ENCODE measurements at regions not wholly inside any gene's neighbourhood (a gene's known extent, or its start where the extent isn't known, plus 50 kb on each side); places are given as distances from the start of the nearest gene placed in this dataset.

GRCh38 chr3:70800951-70801350 lies 488.5 kb upstream of the MDFIC2 start:
- H3K4me1 ChIP-seq (ENCODE audit: control insufficient read depth, insufficient read depth, low read length): no peaks in the 10 kb centered on the region
- no peak overlapping the region for H3K27ac ChIP-seq (ENCODE audit: low read depth, low read length)
- no peak overlapping the region for H3K4me3 ChIP-seq (ENCODE audit: low read depth, low read length)
- no peaks in the 10 kb centered on the region for H3K27me3 ChIP-seq (ENCODE audit: control insufficient read depth, insufficient read depth, low read length)
- H3K9me3 ChIP-seq (ENCODE audit: control insufficient read depth, insufficient read depth, low read length): no peaks in the 10 kb centered on the region
- H3K36me3 ChIP-seq (ENCODE audit: control insufficient read depth, insufficient read depth, low read length): no peaks in the 10 kb centered on the region
- no peak overlapping the region for H3K9ac ChIP-seq (ENCODE audit: low read depth, low read length)

DNA sequence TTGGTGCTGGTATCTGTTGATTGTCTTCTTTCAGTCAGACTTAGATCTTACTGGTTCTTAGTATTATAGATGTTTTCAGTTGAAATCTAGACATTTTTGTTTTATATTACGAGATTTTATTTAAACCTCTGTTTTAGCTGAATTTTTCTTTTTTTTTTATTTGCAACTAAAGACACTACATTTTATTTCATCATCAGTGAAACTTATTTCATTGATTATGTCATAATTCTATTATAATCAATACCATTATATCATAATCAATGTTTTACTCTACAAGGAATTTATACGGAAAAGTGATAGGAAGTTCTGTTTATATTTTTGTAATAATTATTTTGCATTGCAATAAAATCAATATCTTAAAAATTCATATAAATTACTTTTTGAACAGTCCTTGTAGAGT lies 477.4 kb upstream of the MDFIC2 start:
- Histone ChIP-seq H3K27me3 (ENCODE audit: control insufficient read depth, insufficient read depth, low read length) (no peaks in the 10 kb centered on the region), H3K9me3 (ENCODE audit: control insufficient read depth, insufficient read depth, low read length) (no peaks in the 10 kb centered on the region), H3K9ac (ENCODE audit: low read depth, low read length) (no peak overlapping the region), H3K27ac (ENCODE audit: low read depth, low read length) (no peak overlapping the region), H3K4me3 (ENCODE audit: low read depth, low read length) (no peak overlapping the region), H3K36me3 (ENCODE audit: control insufficient read depth, insufficient read depth, low read length) (no peaks in the 10 kb centered on the region), H3K4me1 (ENCODE audit: control insufficient read depth, insufficient read depth, low read length) (no peaks in the 10 kb centered on the region)

- H3K9ac ChIP-seq (ENCODE audit: low read depth, low read length): no peak overlapping the region
- H3K9me3 ChIP-seq (ENCODE audit: control insufficient read depth, insufficient read depth, low read length): no peaks in the 10 kb centered on the region
- H3K36me3 ChIP-seq (ENCODE audit: control insufficient read depth, insufficient read depth, low read length): no peaks in the 10 kb centered on the region
- no peak overlapping the region for H3K4me3 ChIP-seq (ENCODE audit: low read depth, low read length)
- H3K4me1 ChIP-seq (ENCODE audit: control insufficient read depth, insufficient read depth, low read length): no peaks in the 10 kb centered on the region
- no peak overlapping the region for H3K27ac ChIP-seq (ENCODE audit: low read depth, low read length)
- no peaks in the 10 kb centered on the region for H3K27me3 ChIP-seq (ENCODE audit: control insufficient read depth, insufficient read depth, low read length)
These were observed 468.4 kb upstream of the MDFIC2 start for GRCh38 chr3:70780790-70781189.

DNA sequence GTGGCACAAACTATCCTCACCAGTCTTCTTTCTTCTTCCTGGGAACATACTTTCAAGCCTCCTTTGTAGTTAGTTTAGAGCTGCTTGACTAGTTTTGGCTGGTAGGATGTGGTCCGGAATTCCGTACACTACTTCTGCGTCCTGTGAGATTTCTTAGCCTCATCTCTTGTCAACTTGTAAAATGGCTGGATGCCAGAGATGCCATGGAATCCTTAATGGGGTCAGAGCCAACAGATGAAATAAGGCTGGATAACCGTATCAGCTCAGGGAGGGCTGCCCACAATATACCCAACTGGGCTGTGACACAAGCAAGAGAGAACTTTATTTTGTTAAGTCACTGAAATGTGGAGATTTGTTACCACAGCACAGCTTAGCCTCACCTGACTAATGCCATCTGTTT lies 466.9 kb upstream of the MDFIC2 start:
- Histone ChIP-seq H3K9me3 (ENCODE audit: control insufficient read depth, insufficient read depth, low read length) (no peaks in the 10 kb centered on the region), H3K27me3 (ENCODE audit: control insufficient read depth, insufficient read depth, low read length) (no peaks in the 10 kb centered on the region), H3K27ac (ENCODE audit: low read depth, low read length) (no peak overlapping the region), H3K4me1 (ENCODE audit: control insufficient read depth, insufficient read depth, low read length) (no peaks in the 10 kb centered on the region), H3K4me3 (ENCODE audit: low read depth, low read length) (no peak overlapping the region), H3K9ac (ENCODE audit: low read depth, low read length) (no peak overlapping the region), H3K36me3 (ENCODE audit: control insufficient read depth, insufficient read depth, low read length) (no peaks in the 10 kb centered on the region)

- Histone ChIP-seq H3K36me3 (ENCODE audit: control insufficient read depth, insufficient read depth, low read length) (no peaks in the 10 kb centered on the region), H3K9me3 (ENCODE audit: control insufficient read depth, insufficient read depth, low read length) (no peaks in the 10 kb centered on the region), H3K27me3 (ENCODE audit: control insufficient read depth, insufficient read depth, low read length) (no peaks in the 10 kb centered on the region), H3K27ac (ENCODE audit: low read depth, low read length) (no peak overlapping the region), H3K4me3 (ENCODE audit: low read depth, low read length) (no peak overlapping the region), H3K9ac (ENCODE audit: low read depth, low read length) (no peak overlapping the region), H3K4me1 (ENCODE audit: control insufficient read depth, insufficient read depth, low read length) (peaks cover 5% of the 10 kb centered on the region; the same call in 1 of the 2 replicates)
These were observed 463.6 kb upstream of the MDFIC2 start for GRCh38 chr3:70776081-70776480.

DNA sequence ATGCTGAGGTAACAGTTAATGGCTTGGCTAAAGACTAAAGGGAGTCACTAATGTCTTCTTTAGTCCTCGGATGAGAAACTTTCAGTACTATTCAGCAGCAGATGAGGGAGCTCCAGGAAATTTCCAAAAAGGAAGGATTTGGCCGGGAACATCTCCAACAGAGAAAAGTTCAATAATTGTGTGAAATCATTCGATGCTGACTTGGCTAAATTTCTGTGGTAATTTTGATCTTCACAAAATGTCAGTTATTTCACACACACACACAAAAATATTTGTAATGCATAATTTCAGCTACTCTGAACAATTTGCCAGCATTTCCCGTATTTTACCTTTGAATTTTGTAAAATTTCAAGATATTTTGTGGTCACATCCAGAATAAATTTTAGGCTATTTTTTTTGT lies 462.8 kb upstream of the MDFIC2 start:
- Histone ChIP-seq H3K4me3 (ENCODE audit: low read depth, low read length) (no peak overlapping the region), H3K9me3 (ENCODE audit: control insufficient read depth, insufficient read depth, low read length) (no peaks in the 10 kb centered on the region), H3K9ac (ENCODE audit: low read depth, low read length) (no peak overlapping the region), H3K27ac (ENCODE audit: low read depth, low read length) (no peak overlapping the region), H3K36me3 (ENCODE audit: control insufficient read depth, insufficient read depth, low read length) (no peaks in the 10 kb centered on the region), H3K4me1 (ENCODE audit: control insufficient read depth, insufficient read depth, low read length) (peaks cover 13% of the 10 kb centered on the region; the same call in 1 of the 2 replicates), H3K27me3 (ENCODE audit: control insufficient read depth, insufficient read depth, low read length) (no peaks in the 10 kb centered on the region)

DNA sequence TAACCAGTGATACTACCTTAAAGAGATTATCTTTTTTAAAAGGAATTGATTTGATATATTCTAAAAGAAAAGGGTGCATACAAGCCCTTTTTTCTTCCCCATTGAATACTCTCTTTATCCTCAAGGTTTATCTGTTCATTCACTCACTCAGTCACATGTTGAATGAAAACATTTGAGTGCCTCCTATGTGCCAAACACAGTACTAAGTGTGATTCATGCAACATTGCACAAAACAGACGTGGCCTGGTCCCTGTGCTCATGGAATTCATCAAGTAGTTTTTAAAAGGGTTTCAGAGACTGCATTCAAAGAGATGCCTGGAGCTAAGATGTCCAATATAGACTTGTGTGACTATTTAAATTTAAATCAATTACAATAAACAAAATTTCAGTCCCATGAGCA lies 462.2 kb upstream of the MDFIC2 start:
- H3K36me3 ChIP-seq (ENCODE audit: control insufficient read depth, insufficient read depth, low read length): no peaks in the 10 kb centered on the region
- H3K27ac ChIP-seq (ENCODE audit: low read depth, low read length): no peak overlapping the region
- no peak overlapping the region for H3K9ac ChIP-seq (ENCODE audit: low read depth, low read length)
- H3K27me3 ChIP-seq (ENCODE audit: control insufficient read depth, insufficient read depth, low read length): no peaks in the 10 kb centered on the region
- H3K9me3 ChIP-seq (ENCODE audit: control insufficient read depth, insufficient read depth, low read length): no peaks in the 10 kb centered on the region
- no peak overlapping the region for H3K4me3 ChIP-seq (ENCODE audit: low read depth, low read length)
- H3K4me1 ChIP-seq (ENCODE audit: control insufficient read depth, insufficient read depth, low read length): peaks cover 19% of the 10 kb centered on the region; the same call in 1 of the 2 replicates

GRCh38 chr3:70771426-70772147 lies 459.1 kb upstream of the MDFIC2 start:
- no peak overlapping the region for H3K4me3 ChIP-seq (ENCODE audit: low read depth, low read length)
- no peak overlapping the region for H3K9ac ChIP-seq (ENCODE audit: low read depth, low read length)
- H3K27me3 ChIP-seq (ENCODE audit: control insufficient read depth, insufficient read depth, low read length): no peaks in the 10 kb centered on the region
- no peaks in the 10 kb centered on the region for H3K36me3 ChIP-seq (ENCODE audit: control insufficient read depth, insufficient read depth, low read length)
- no peak overlapping the region for H3K27ac ChIP-seq (ENCODE audit: low read depth, low read length)
- H3K9me3 ChIP-seq (ENCODE audit: control insufficient read depth, insufficient read depth, low read length): no peaks in the 10 kb centered on the region
- peaks cover 20% of the 10 kb centered on the region; the same call in 1 of the 2 replicates for H3K4me1 ChIP-seq (ENCODE audit: control insufficient read depth, insufficient read depth, low read length)

GRCh38 chr3:70770650-70771049 lies 458.2 kb upstream of the MDFIC2 start:
- no peak overlapping the region for H3K27ac ChIP-seq (ENCODE audit: low read depth, low read length)
- H3K4me1 ChIP-seq (ENCODE audit: control insufficient read depth, insufficient read depth, low read length): peaks cover 20% of the 10 kb centered on the region; the same call in 1 of the 2 replicates
- H3K36me3 ChIP-seq (ENCODE audit: control insufficient read depth, insufficient read depth, low read length): no peaks in the 10 kb centered on the region
- no peaks in the 10 kb centered on the region for H3K27me3 ChIP-seq (ENCODE audit: control insufficient read depth, insufficient read depth, low read length)
- no peak overlapping the region for H3K4me3 ChIP-seq (ENCODE audit: low read depth, low read length)
- no peak overlapping the region for H3K9ac ChIP-seq (ENCODE audit: low read depth, low read length)
- H3K9me3 ChIP-seq (ENCODE audit: control insufficient read depth, insufficient read depth, low read length): no peaks in the 10 kb centered on the region

GRCh38 chr3:70766301-70766700 lies 453.9 kb upstream of the MDFIC2 start:
- Histone ChIP-seq H3K27me3 (ENCODE audit: control insufficient read depth, insufficient read depth, low read length) (no peaks in the 10 kb centered on the region), H3K27ac (ENCODE audit: low read depth, low read length) (no peak overlapping the region), H3K4me1 (ENCODE audit: control insufficient read depth, insufficient read depth, low read length) (peaks cover 17% of the 10 kb centered on the region; the same call in 1 of the 2 replicates), H3K9me3 (ENCODE audit: control insufficient read depth, insufficient read depth, low read length) (no peaks in the 10 kb centered on the region), H3K9ac (ENCODE audit: low read depth, low read length) (no peak overlapping the region), H3K36me3 (ENCODE audit: control insufficient read depth, insufficient read depth, low read length) (no peaks in the 10 kb centered on the region), H3K4me3 (ENCODE audit: low read depth, low read length) (no peak overlapping the region)

- Histone ChIP-seq H3K4me1 (ENCODE audit: control insufficient read depth, insufficient read depth, low read length) (no peaks in the 10 kb centered on the region), H3K9me3 (ENCODE audit: control insufficient read depth, insufficient read depth, low read length) (no peaks in the 10 kb centered on the region), H3K27ac (ENCODE audit: low read depth, low read length) (no peak overlapping the region), H3K36me3 (ENCODE audit: control insufficient read depth, insufficient read depth, low read length) (no peaks in the 10 kb centered on the region), H3K9ac (ENCODE audit: low read depth, low read length) (no peak overlapping the region), H3K27me3 (ENCODE audit: control insufficient read depth, insufficient read depth, low read length) (no peaks in the 10 kb centered on the region), H3K4me3 (ENCODE audit: low read depth, low read length) (no peak overlapping the region)
These were observed 451.5 kb upstream of the MDFIC2 start for GRCh38 chr3:70763894-70764293.
